Activated naive CD8-positive, alpha-beta T cell treated with anti-CD3 and anti-CD28 coated beads for 36 hours (primary cell): ENCODE measurements at regions not wholly inside any gene's neighbourhood (a gene's known extent, or its start where the extent isn't known, plus 50 kb on each side); places are given as distances from the start of the nearest gene placed in this dataset.
A peak's percentile ranks its signal among the peaks of the same experiment; 100 is the strongest.
"Not testable (repeated sequence)": the region's sequence is repeated elsewhere in the genome, so short reads cannot be mapped to it uniquely, and the experiment has no call there.

Experiments
- DNase-seq: peaks from one replicate; pipeline ENCODE4 v3.0.0; 2021
- H3K27ac Mint-ChIP-seq: one replicate; pipeline ENCODE4 v1.8.0; 2022; ENCODE audit warnings: mild to moderate bottlenecking, moderate library complexity, mixed read lengths
- H3K27me3 Mint-ChIP-seq: one replicate; pipeline ENCODE4 v1.8.0; 2022; ENCODE audit warnings: mild to moderate bottlenecking, mixed read lengths
- H3K36me3 Mint-ChIP-seq: one replicate; pipeline ENCODE4 v1.8.0; 2021; ENCODE audit warnings: mild to moderate bottlenecking, mixed read lengths
- H3K4me1 Mint-ChIP-seq: one replicate; pipeline ENCODE4 v1.8.0; 2021; ENCODE audit warnings: mixed read lengths
- H3K4me3 Mint-ChIP-seq: one replicate; pipeline ENCODE4 v1.8.0; 2022; ENCODE audit warnings: mild to moderate bottlenecking, moderate library complexity, mixed read lengths
- H3K9me3 Mint-ChIP-seq: one replicate; pipeline ENCODE4 v1.8.0; 2022; ENCODE audit warnings: mixed read lengths

GRCh38 chr2:65576861-65577601, 144.6 kb upstream of the SPRED2 start:
- H3K4me3 Mint-ChIP-seq: no peak overlapping the region
- no peaks in the 10 kb centered on the region for H3K36me3 Mint-ChIP-seq
- DNase-seq: no peak
- no peak overlapping the region for H3K27ac Mint-ChIP-seq
- H3K4me1 Mint-ChIP-seq: peaks cover 4% of the 10 kb centered on the region
- no peaks in the 10 kb centered on the region for H3K9me3 Mint-ChIP-seq
- peaks cover 7% of the 10 kb centered on the region for H3K27me3 Mint-ChIP-seq

GRCh38 chr2:65576278-65576677, 143.9 kb upstream of the SPRED2 start:
- no peaks in the 10 kb centered on the region for H3K9me3 Mint-ChIP-seq
- H3K27me3 Mint-ChIP-seq: peaks cover 7% of the 10 kb centered on the region
- no peak overlapping the region for H3K4me3 Mint-ChIP-seq

GRCh38 chr2:65574993-65575392, 142.6 kb upstream of the SPRED2 start:
- H3K27ac Mint-ChIP-seq: no peak overlapping the region
- H3K4me1 Mint-ChIP-seq: peaks cover 4% of the 10 kb centered on the region
- no peaks in the 10 kb centered on the region for H3K9me3 Mint-ChIP-seq
- H3K27me3 Mint-ChIP-seq: peaks cover 9% of the 10 kb centered on the region
- H3K4me3 Mint-ChIP-seq: no peak overlapping the region
- no peaks in the 10 kb centered on the region for H3K36me3 Mint-ChIP-seq
- no peak for DNase-seq

More at GRCh38 chr2:65576278-65576677, 143.9 kb upstream of the SPRED2 start:
- no peak for DNase-seq
- Mint-ChIP-seq H3K27ac (no peak overlapping the region), H3K36me3 (no peaks in the 10 kb centered on the region), H3K4me1 (peaks cover 4% of the 10 kb centered on the region)

- H3K9me3 Mint-ChIP-seq, DNase-seq, H3K4me3 Mint-ChIP-seq, H3K4me1 Mint-ChIP-seq, H3K27me3 Mint-ChIP-seq, H3K27ac Mint-ChIP-seq, H3K36me3 Mint-ChIP-seq: not testable (repeated sequence)
Measured at GRCh38 chr2:65568656-65569440, 136.4 kb upstream of the SPRED2 start.

- Mint-ChIP-seq H3K27me3 (peaks cover 3% of the 10 kb centered on the region), H3K36me3 (no peaks in the 10 kb centered on the region), H3K9me3 (no peaks in the 10 kb centered on the region), H3K4me1 (no peaks in the 10 kb centered on the region), H3K27ac (no peak overlapping the region), H3K4me3 (no peak overlapping the region)
- DNase-seq: no peak
Measured at GRCh38 chr2:65566617-65567016, 134.2 kb upstream of the SPRED2 start.

- Mint-ChIP-seq H3K36me3 (no peaks in the 10 kb centered on the region), H3K4me3 (no peak overlapping the region), H3K4me1 (no peaks in the 10 kb centered on the region), H3K27me3 (peaks cover 3% of the 10 kb centered on the region), H3K27ac (no peak overlapping the region), H3K9me3 (no peaks in the 10 kb centered on the region)
- DNase-seq: no peak
Measured at GRCh38 chr2:65565681-65566080, 133.3 kb upstream of the SPRED2 start.

GRCh38 chr2:65564299-65564698, 131.9 kb upstream of the SPRED2 start:
- H3K4me3 Mint-ChIP-seq: no peak overlapping the region
- H3K36me3 Mint-ChIP-seq: no peaks in the 10 kb centered on the region
- H3K9me3 Mint-ChIP-seq: no peaks in the 10 kb centered on the region
- no peaks in the 10 kb centered on the region for H3K27me3 Mint-ChIP-seq
- H3K4me1 Mint-ChIP-seq: no peaks in the 10 kb centered on the region
- no peak overlapping the region for H3K27ac Mint-ChIP-seq
- no peak for DNase-seq

- H3K27me3 Mint-ChIP-seq: no peaks in the 10 kb centered on the region
- H3K9me3 Mint-ChIP-seq: no peaks in the 10 kb centered on the region
- H3K4me1 Mint-ChIP-seq: no peaks in the 10 kb centered on the region
- no peaks in the 10 kb centered on the region for H3K36me3 Mint-ChIP-seq
- no peak for DNase-seq
- H3K27ac Mint-ChIP-seq: no peak overlapping the region
- H3K4me3 Mint-ChIP-seq: no peak overlapping the region
Measured at GRCh38 chr2:65562890-65563289, 130.5 kb upstream of the SPRED2 start.

GRCh38 chr2:65558743-65559142, 126.3 kb upstream of the SPRED2 start:
- Mint-ChIP-seq H3K9me3 (no peaks in the 10 kb centered on the region), H3K27ac (no peak overlapping the region), H3K4me3 (no peak overlapping the region), H3K4me1 (peaks cover 8% of the 10 kb centered on the region), H3K27me3 (peaks cover 23% of the 10 kb centered on the region), H3K36me3 (no peaks in the 10 kb centered on the region)
- DNase-seq: no peak

GRCh38 chr2:65557616-65558573, 125.5 kb upstream of the SPRED2 start:
- no peaks in the 10 kb centered on the region for H3K36me3 Mint-ChIP-seq
- peaks cover 9% of the 10 kb centered on the region for H3K4me1 Mint-ChIP-seq
- H3K9me3 Mint-ChIP-seq: no peaks in the 10 kb centered on the region
- no peak overlapping the region for H3K4me3 Mint-ChIP-seq
- H3K27me3 Mint-ChIP-seq: peaks cover 23% of the 10 kb centered on the region
- no peak overlapping the region for H3K27ac Mint-ChIP-seq
- no peak for DNase-seq

- peak; percentile 16 for DNase-seq
- Mint-ChIP-seq H3K4me1 (peaks cover 10% of the 10 kb centered on the region), H3K27me3 (peaks cover 23% of the 10 kb centered on the region), H3K9me3 (no peaks in the 10 kb centered on the region), H3K27ac (no peak overlapping the region), H3K36me3 (no peaks in the 10 kb centered on the region), H3K4me3 (no peak overlapping the region)
Measured at GRCh38 chr2:65554765-65555591, 122.6 kb upstream of the SPRED2 start.

GRCh38 chr2:65553504-65554074, 121.2 kb upstream of the SPRED2 start:
- H3K4me1 Mint-ChIP-seq: peaks cover 19% of the 10 kb centered on the region
- H3K36me3 Mint-ChIP-seq: no peaks in the 10 kb centered on the region
- no peak overlapping the region for H3K4me3 Mint-ChIP-seq
- H3K9me3 Mint-ChIP-seq: no peaks in the 10 kb centered on the region
- H3K27ac Mint-ChIP-seq: no peak overlapping the region
- no peak for DNase-seq
- peaks cover 23% of the 10 kb centered on the region for H3K27me3 Mint-ChIP-seq

- H3K9me3 Mint-ChIP-seq: no peaks in the 10 kb centered on the region
- H3K36me3 Mint-ChIP-seq: no peaks in the 10 kb centered on the region
- H3K4me3 Mint-ChIP-seq: no peak overlapping the region
- peaks cover 15% of the 10 kb centered on the region for H3K27me3 Mint-ChIP-seq
- peaks cover 21% of the 10 kb centered on the region for H3K4me1 Mint-ChIP-seq
- no peak for DNase-seq
- no peak overlapping the region for H3K27ac Mint-ChIP-seq
Measured at GRCh38 chr2:65551528-65551927, 119.1 kb upstream of the SPRED2 start.

- no peak for DNase-seq
- Mint-ChIP-seq H3K4me1 (peaks cover 27% of the 10 kb centered on the region), H3K27ac (no peak overlapping the region), H3K9me3 (no peaks in the 10 kb centered on the region), H3K4me3 (no peak overlapping the region), H3K36me3 (no peaks in the 10 kb centered on the region), H3K27me3 (peaks cover 8% of the 10 kb centered on the region)
Measured at GRCh38 chr2:65550246-65550645, 117.8 kb upstream of the SPRED2 start.
